NCI-H2171 (cell line): ENCODE measurements at regions not wholly inside any gene's neighbourhood (a gene's known extent, or its start where the extent isn't known, plus 50 kb on each side); places are given as distances from the start of the nearest gene placed in this dataset.
A peak's percentile ranks its signal among the peaks of the same experiment; 100 is the strongest.

ENCODE experiments used
- DNase-seq: peaks from one replicate; lab custom pipeline; 2025; lab: John Stamatoyannopoulos, UW

GRCh38 chr4:53688186-53688790 lies 97.0 kb upstream of the LNX1 start:
- no peak for DNase-seq

GRCh38 chr4:53686521-53686920 lies 95.2 kb upstream of the LNX1 start:
- no peak for DNase-seq

DNA sequence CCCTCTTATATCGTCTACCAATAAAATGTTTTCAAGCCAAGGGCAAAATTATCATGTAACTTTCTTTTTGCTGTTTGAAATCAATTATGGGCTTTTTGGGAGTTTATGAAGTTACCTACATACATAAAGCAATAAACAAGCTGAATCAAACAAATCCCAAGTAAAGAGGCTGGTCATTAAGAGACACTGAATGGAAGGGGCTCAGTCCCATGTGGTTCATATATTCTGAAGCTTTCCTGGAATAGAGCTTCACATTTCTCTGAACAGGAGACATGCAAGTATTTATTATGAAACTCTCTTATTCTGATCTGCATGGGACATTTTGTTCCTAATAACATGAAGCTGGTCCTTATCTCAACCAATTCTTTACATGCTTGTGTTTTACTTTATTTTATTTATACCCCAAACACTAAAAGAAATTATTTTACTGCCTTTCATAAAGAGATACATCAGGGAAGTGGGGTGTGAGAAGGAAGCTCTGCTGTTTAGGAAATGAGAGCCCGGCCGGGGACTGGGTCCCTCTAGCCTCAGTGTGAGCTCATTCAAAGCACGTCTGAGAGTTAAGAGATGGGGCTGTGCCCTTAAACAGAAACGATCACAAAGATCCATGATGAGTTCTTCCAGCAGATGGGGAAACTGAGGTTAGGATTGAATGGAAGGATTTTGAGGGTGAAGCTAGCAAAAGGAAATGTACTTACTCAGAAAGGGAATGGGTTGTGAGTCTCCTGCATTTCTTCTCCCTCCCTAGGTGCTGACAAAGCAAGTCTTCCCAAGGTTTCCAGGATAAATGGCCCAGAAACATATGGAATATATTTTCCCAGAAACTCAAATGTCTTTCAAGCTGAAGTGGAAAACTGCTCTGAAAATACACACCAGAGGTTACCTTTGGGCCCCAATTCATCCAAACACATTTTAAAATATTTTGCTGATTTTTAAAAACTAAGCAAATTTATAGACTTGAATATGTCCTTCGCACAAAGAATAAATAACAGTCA lies 93.1 kb upstream of the LNX1 start:
- no peak for DNase-seq

- DNase-seq: no peak
These were observed 91.6 kb upstream of the LNX1 start for GRCh38 chr4:53682908-53683307.

DNA sequence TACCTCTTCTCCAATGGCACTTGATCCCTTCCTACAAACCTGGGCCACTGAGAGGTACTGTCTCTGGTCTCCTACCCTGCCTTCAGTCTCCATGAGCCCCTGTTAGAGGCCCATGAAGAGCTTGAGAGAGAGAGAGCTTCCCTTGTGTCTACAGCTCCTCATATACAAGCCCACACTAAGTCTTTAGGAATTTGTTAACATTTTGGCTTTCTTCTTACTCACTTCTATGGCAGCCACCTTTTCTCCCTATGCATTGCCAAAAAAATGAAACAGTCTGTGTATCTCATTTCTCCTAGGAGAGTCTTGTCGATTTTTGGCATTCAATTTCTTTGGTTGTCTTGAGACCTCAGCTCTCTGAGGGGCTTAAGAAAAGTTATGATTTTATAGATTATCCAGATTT lies 90.9 kb upstream of the LNX1 start:
- no peak for DNase-seq

- DNase-seq: no peak
These were observed 89.3 kb upstream of the LNX1 start for GRCh38 chr4:53680598-53680997.

DNA sequence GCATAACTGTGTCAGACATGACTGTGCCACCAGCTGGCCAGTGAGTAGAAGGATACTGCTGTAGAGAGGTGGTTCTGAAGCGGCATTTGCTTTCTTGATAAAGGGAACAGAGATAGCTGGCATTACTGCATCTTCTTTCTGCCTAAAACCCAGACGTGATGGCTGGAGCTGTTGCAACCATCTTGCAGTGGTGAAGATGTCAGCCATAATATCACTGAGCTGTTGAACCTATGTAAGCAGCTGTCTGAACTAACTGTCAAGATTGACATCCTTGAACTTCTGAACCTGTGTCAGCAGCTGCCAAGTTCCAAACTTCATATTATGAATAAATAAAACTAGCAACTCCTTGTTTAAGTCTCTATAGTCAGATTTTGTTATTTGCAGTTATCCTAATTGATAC lies 88.9 kb upstream of the LNX1 start:
- DNase-seq: no peak

DNA sequence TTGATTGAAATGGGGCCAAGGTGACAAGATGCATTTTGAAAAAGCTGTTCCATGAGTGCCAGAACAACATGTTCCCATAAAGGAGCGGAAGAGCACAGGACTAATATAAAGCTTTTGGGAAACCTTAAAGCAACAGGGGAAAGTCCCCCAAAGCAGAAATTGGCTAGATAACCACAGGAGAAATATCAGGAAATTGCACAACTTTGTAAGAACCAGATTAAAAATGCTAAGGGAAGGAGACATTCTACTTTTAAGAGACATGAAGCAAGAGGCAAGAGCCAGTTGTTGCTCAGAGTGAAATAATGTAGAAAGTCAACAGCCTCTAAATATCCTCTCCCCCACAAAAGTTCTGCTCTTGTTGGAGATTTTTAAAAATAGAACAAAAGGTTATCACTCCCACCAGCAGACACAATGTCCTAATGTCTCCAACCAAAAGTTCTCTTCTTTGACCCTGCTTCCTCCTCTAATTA lies 85.2 kb upstream of the LNX1 start:
- DNase-seq: no peak

GRCh38 chr4:53674903-53675302 lies 83.6 kb upstream of the LNX1 start:
- DNase-seq: no peak

DNA sequence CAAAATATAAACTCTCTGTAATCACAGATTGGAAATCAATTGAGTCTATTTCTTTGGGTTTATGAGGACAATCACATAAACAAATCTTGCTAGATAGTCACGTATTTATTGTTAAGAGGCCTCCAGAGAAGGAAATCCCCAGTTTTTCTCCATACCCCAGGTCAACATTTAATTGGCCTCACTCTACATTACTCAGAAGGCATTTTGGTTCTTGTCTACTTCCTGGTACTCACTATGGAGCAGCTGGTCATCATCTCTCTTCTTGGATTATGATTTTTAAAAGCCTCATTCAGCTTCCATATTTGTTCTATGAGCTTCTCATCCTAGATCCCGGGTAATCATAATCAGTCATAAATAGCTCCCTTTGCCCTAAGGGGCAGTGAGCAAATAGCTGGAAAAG lies 81.6 kb upstream of the LNX1 start:
- no peak for DNase-seq

GRCh38 chr4:53671757-53672156 lies 80.5 kb upstream of the LNX1 start:
- DNase-seq: peak; percentile 41

DNA sequence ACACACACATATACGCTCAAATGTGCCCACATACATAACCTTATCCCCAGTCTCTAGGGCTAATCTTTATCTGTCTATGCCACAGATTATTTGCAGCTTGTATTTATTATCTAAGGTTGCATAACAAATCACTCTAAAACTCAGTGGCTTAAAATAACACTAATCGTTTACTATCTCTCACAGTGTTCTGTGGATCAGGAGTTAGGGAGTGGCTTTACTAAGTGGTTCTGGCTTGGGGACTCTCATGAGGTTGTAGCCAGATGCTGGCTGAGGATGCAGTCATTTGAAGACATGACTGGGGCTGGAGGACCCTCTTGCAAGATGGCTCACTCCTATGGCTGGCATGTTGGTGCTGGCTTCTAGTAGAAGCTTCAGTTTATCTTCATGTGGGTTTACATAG lies 68.5 kb upstream of the LNX1 start:
- DNase-seq: no peak

DNA sequence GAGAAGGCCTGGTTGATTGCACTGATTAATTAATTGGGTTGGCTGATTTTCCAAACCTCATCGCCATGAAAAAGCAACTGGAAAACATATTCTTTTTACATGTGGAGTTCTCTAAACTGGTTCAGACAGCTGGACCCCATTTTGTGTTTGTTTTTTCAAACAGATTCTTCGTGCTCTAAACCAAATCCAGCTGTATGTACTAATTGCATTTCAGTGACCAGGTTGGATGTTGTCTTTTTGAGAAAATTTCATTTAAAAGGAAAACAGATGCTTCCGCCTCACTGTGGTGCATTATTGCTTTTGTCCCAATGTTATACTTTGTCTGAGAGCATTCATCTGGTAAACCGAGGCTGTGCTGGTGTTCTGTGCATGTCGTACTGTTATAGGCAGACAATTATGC lies 67.8 kb upstream of the LNX1 start:
- no peak for DNase-seq

DNA sequence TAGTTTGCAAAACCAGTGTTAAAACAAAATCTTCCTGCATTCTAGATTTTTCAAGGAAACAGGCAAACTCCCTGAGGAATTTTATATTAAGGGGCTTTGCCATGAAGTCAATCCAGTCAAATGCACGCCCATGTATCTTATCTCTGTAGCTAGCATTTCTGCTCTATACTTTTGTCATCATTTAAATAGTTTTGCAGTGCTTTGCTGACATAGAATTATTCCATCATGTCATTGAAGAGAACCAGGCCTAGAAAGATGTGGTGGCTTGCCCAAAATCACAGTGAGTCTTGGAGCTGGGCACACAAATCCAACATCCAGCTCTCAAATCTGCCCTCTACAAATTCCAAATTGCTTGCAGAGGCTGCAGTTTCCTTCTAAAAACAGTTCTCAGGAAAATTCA lies 66.7 kb upstream of the LNX1 start:
- DNase-seq: no peak

- DNase-seq: no peak
These were observed 65.2 kb upstream of the LNX1 start for GRCh38 chr4:53656421-53656981.

DNA sequence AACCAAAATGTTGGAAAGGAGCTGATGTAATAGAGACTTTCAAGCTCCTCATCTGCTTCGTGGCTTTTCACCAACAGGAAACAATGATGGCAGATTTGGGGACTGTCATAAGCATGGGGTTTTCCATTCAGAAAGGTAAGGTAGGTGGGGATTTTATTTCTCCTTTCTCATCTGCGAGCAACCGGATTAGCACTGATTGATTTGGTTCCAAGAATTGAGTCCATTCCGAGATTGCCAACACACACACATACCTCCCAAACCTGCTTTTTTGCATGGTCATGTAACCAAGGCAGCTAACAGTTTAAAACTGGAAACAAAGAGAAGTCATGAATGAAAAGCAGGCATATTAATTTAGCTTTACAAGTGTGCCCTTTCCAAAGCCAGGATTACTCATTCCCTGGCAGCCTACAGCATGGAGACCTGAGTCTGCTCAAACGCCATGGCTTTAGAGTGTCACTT lies 63.0 kb upstream of the LNX1 start:
- DNase-seq: no peak

GRCh38 chr4:53653484-53654053 lies 62.3 kb upstream of the LNX1 start:
- DNase-seq: no peak

DNA sequence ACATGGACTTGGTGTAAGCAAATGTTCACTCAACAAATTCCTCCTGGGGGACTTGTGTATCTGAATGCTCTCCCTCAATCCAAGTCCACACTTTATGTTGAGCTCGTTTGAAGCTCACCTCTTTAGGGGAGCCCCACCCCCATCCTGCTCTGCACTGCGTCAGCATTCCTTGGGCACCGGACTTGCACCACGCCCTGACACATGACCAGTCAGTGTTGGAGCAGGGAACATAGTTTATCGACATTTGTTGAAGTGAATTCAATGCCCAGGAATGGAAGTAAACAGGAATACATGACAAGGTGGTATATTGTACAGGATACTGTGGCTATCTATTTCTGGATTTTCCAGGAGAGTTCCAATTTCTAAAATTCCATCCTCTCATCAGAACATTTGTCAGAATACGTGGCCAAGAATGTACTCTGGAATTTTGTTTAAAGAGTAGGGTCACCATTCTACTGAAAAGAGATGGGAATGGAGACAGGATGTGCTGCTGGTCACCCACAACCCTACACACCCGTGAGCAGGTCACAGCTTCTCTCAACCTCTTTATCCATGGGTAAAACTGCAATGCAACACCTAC lies 60.0 kb upstream of the LNX1 start:
- DNase-seq: no peak

DNA sequence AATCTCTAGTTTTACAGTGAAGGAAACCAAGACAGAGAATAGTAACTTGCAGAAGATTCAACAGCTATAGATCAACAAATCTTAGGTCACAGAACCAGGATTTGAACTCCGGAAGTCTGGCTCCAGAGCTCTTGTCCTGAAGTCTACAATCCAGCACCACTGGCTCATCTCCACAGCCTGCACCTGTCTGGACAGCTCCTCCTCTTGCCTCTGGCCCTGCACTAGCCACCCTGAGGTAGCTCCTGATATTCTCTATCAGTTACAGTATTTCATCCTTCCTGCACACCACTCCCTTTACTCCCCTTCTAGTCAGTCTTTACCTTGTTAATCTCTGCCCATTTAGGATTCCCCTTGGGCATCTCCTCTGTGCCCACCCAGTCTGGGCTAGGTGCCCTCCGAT lies 58.1 kb upstream of the LNX1 start:
- DNase-seq: no peak

DNA sequence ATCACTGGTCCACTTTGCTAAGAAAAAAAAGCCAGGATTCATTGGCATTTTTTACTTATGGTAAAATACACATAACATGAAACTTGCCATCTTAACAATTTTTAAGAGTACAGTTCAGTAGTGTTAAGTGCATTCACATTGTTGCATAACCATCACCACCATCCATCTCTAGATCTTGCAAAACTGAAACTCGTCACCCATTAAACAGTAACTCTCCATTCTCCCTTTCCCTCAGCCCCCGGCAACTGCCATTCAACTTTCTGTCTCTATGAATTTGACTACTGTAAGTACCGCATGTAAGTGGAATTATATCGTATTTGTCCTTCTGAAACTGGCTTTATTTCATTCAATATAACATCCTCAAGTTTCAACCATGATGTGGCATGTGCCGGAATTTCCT lies 56.3 kb upstream of the LNX1 start:
- no peak for DNase-seq

DNA sequence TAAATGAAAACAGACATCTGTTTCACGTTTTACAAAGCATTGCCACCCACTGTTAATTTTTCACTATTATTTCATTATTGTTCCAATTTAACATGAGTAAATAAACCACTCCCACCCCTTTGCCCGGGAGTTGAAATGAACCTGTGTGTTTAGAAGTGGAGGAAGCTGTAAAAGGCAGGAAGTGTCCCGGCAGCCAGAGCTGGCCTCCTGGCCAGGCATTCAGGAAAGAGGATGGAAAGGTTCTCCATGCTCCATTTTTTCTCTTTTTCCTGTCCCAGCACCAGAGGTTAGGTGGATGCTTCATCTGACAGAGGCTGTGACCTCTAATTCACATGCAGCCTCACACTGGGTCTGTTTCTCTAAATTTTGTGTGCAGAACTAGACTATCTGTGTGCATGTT lies 55.5 kb upstream of the LNX1 start:
- no peak for DNase-seq

- DNase-seq: no peak
These were observed 53.8 kb upstream of the LNX1 start for GRCh38 chr4:53645108-53645507.
